Keratinocyte (primary cell): ENCODE measurements at regions not wholly inside any gene's neighbourhood (a gene's known extent, or its start where the extent isn't known, plus 50 kb on each side); places are given as distances from the start of the nearest gene placed in this dataset.

ENCODE experiments used
- DNase-seq: peaks from one replicate; pipeline ENCODE4 v3.0.0-alpha.2; 2011; ENCODE audit warnings: low read depth, missing footprints, low spot score
- FAIRE-seq: peaks from 2 replicates; lab custom pipeline; 2011; peaks lifted over from hg19 to GRCh38; lab: Jason Lieb, UNC
- H2AFZ ChIP-seq: 2 replicates; pipeline ENCODE4 v1.6.0; 2012; ENCODE audit warnings: low read length, control low read depth, inconsistent platforms; ENCODE audit not compliant: control insufficient read depth
- H3K27ac ChIP-seq: 2 replicates; pipeline ENCODE4 v1.5.1; 2011; ENCODE audit warnings: low read length; ENCODE audit not compliant: control insufficient read depth, insufficient read depth
- H3K27me3 ChIP-seq: 3 replicates; pipeline ENCODE4 v1.6.0; 2011; ENCODE audit warnings: low read length; ENCODE audit not compliant: control insufficient read depth, insufficient read depth; ENCODE audit errors: extremely low read depth
- H3K36me3 ChIP-seq, 2 experiments: 2 replicates in 1 of 2; 3 replicates in 1 of 2; pipeline ENCODE4 v1.5.1; 2011; ENCODE audit warnings: low read length in 2 of 2, mild to moderate bottlenecking in 1 of 2; ENCODE audit not compliant: control insufficient read depth in 2 of 2, insufficient read depth in 2 of 2; ENCODE audit errors: extremely low read depth in 1 of 2
- H3K4me1 ChIP-seq: 3 replicates; pipeline ENCODE4 v1.5.1; 2011; ENCODE audit warnings: low read length; ENCODE audit not compliant: control insufficient read depth, insufficient read depth; ENCODE audit errors: extremely low read depth
- H3K4me2 ChIP-seq: 3 replicates; pipeline ENCODE4 v1.6.0; 2011; ENCODE audit warnings: low read depth, low read length; ENCODE audit not compliant: control insufficient read depth, insufficient read depth; ENCODE audit errors: extremely low read depth
- H3K4me3 ChIP-seq, 3 experiments: fragments of 200-600 bp in 1 of 3; sonication (generic) in 1 of 3; 2 replicates in 2 of 3; 3 replicates in 1 of 3; pipeline ENCODE4 v1.5.1; 2011 to 2016; ENCODE audit warnings: low read length in 3 of 3, mild to moderate bottlenecking in 3 of 3, control low read depth in 2 of 3, inconsistent platforms in 1 of 3, low read depth in 1 of 3, mixed read lengths in 1 of 3, mixed run types in 1 of 3, moderate library complexity in 1 of 3; ENCODE audit not compliant: control insufficient read depth in 2 of 3, insufficient read depth in 2 of 3; ENCODE audit errors: extremely low read depth in 1 of 3
- H3K79me2 ChIP-seq: 2 replicates; pipeline ENCODE4 v1.6.0; 2012; ENCODE audit warnings: low read length; ENCODE audit not compliant: control insufficient read depth, insufficient read depth
- H3K9ac ChIP-seq: 3 replicates; pipeline ENCODE4 v1.6.0; 2011; ENCODE audit warnings: low read length; ENCODE audit not compliant: control insufficient read depth, insufficient read depth; ENCODE audit errors: extremely low read depth
- H3K9me1 ChIP-seq: 3 replicates; pipeline ENCODE4 v1.6.0; 2011; ENCODE audit warnings: low read length; ENCODE audit not compliant: control insufficient read depth, insufficient read depth; ENCODE audit errors: extremely low read depth
- H3K9me3 ChIP-seq: 2 replicates; pipeline ENCODE4 v1.5.1; 2012; ENCODE audit warnings: low read depth, low read length; ENCODE audit not compliant: control insufficient read depth
- H4K20me1 ChIP-seq: 3 replicates; pipeline ENCODE4 v1.6.0; 2011; ENCODE audit warnings: low read length; ENCODE audit not compliant: control insufficient read depth, insufficient read depth; ENCODE audit errors: extremely low read depth
- CTCF ChIP-seq, 3 experiments: IDR thresholded peaks in 1 of 3; conservative IDR thresholded peaks in 1 of 3; optimal IDR thresholded peaks in 1 of 3; 2 replicates in 2 of 3; 3 replicates in 1 of 3; pipeline versions ENCODE3 to v1.5.1; 2011; ENCODE audit warnings: low read length in 3 of 3, mild to moderate bottlenecking in 3 of 3, moderate library complexity in 2 of 3, control low read depth in 1 of 3, inconsistent platforms in 1 of 3; ENCODE audit not compliant: insufficient read depth in 2 of 3; ENCODE audit errors: extremely low read depth in 1 of 3
- EZH2 ChIP-seq: IDR thresholded peaks from one replicate; pipeline ENCODE4 v1.6.1; 2012; ENCODE audit warnings: inconsistent platforms, mild to moderate bottlenecking, low read length, moderate library complexity
- dilution Hi-C: fragments of 300-500 bp; cut with MboI; formaldehyde crosslinking; loops from one replicate; pipeline ENCODE4 v1.7.0; 2020; ENCODE audit warnings: low sequenced_read_pairs; ENCODE audit not compliant: extremely low pct_ligation_motif_present

- H4K20me1 ChIP-seq, result no peaks in the 10 kb centered on the region
- no peaks in the 10 kb centered on the region for H3K9me1 ChIP-seq
- no peak for DNase-seq
- H3K4me3 ChIP-seq, result no peak overlapping the region
- no peak for TF ChIP-seq EZH2
- TF ChIP-seq CTCF (optimal IDR thresholded peaks at IDR 0.05 in 1 of 3, IDR thresholded peaks at IDR 0.05 in 1 of 3, conservative IDR thresholded peaks at IDR 0.05 in 1 of 3; ENCODE audit: extremely low read depth in 1 of 3, insufficient read depth in 2 of 3, low read length in 3 of 3), result no peak
- H3K9ac ChIP-seq, result no peak overlapping the region
- H2AFZ ChIP-seq, result no peak overlapping the region
- no peak for FAIRE-seq
- dilution Hi-C loops, result no loop called here
- H3K27me3 ChIP-seq, result no peaks in the 10 kb centered on the region
- H3K27ac ChIP-seq, result no peak overlapping the region
- H3K79me2 ChIP-seq, result no peaks in the 10 kb centered on the region
- H3K4me2 ChIP-seq, result no peak overlapping the region
- no peaks in the 10 kb centered on the region for H3K9me3 ChIP-seq
- H3K4me1 ChIP-seq, result no peaks in the 10 kb centered on the region
- no peaks in the 10 kb centered on the region for H3K36me3 ChIP-seq
Measured at GRCh38 chr12:77760271-77761025, 70.2 kb upstream of the NAV3 start.

GRCh38 chr12:77754086-77754485, 76.6 kb upstream of the NAV3 start:
- no peak overlapping the region for H3K27ac ChIP-seq
- no peak overlapping the region for H2AFZ ChIP-seq
- no peaks in the 10 kb centered on the region for H4K20me1 ChIP-seq
- no peak for TF ChIP-seq CTCF (optimal IDR thresholded peaks at IDR 0.05 in 1 of 3, IDR thresholded peaks at IDR 0.05 in 1 of 3, conservative IDR thresholded peaks at IDR 0.05 in 1 of 3; ENCODE audit: extremely low read depth in 1 of 3, insufficient read depth in 2 of 3, low read length in 3 of 3)
- no peak for TF ChIP-seq EZH2
- H3K9ac ChIP-seq, result no peak overlapping the region
- no peaks in the 10 kb centered on the region for H3K79me2 ChIP-seq
- FAIRE-seq (no peak), DNase-seq (no peak)
- no peak overlapping the region for H3K4me3 ChIP-seq
- no peaks in the 10 kb centered on the region for H3K9me3 ChIP-seq
- no peaks in the 10 kb centered on the region for H3K36me3 ChIP-seq
- H3K27me3 ChIP-seq, result no peaks in the 10 kb centered on the region
- dilution Hi-C loops, result no loop called here
- no peaks in the 10 kb centered on the region for H3K9me1 ChIP-seq
- H3K4me2 ChIP-seq, result no peak overlapping the region
- H3K4me1 ChIP-seq, result no peaks in the 10 kb centered on the region
